Prostate gland (tissue), 2 donors: ENCODE measurements at regions not wholly inside any gene's neighbourhood (a gene's known extent, or its start where the extent isn't known, plus 50 kb on each side); places are given as distances from the start of the nearest gene placed in this dataset.

Experiments
- CTCF ChIP-seq, 4 experiments: fragments of 200-600 bp in 2 of 4; fragments of 450-650 bp in 2 of 4; sonication (generic) in 2 of 4; IDR thresholded peaks; 1 replicate in 3 of 4; 2 replicates in 1 of 4; pipeline ENCODE4 v1.5.1; 2016 to 2019; ENCODE audit warnings: antibody characterized with exemption in 4 of 4, mild to moderate bottlenecking in 2 of 4, moderate library complexity in 2 of 4
- POLR2AphosphoS5 ChIP-seq: sonication (generic); formaldehyde crosslinking; IDR thresholded peaks from one replicate; pipeline ENCODE4 v1.6.1; 2017; ENCODE audit warnings: antibody characterized with exemption

DNA sequence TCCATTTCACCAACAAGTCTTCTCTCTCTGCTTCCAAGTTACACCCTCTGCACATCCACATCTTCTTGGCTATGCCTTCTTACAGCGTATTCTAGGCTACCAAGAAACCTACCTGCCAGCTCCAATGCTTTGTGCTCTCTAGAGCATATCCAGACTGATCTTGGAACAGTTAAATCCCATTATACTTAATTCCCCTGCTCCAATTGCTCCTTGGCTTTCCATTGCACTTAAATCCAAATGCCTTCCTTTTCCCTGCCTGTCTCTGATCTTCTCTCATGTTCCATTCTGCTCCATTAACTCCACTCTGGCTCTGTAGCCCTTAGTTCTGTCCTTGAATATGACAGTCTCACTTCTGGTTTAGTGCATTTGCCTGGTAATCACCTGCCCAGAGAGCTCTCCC, 322.4 kb downstream of the LRRC70 start:
- no peak for TF ChIP-seq CTCF (IDR thresholded peaks at IDR 0.05)
- TF ChIP-seq POLR2AphosphoS5 = no peak
